ENCODE measurements at regions not wholly inside any gene's neighbourhood (a gene's known extent, or its start where the extent isn't known, plus 50 kb on each side); places are given as distances from the start of the nearest gene placed in this dataset.
"Not testable (repeated sequence)": the region's sequence is repeated elsewhere in the genome, so short reads cannot be mapped to it uniquely, and the experiment has no call there.

- Histone ChIP-seq H3K4me1 (ENCODE audit: control insufficient read depth in 1 of 2, insufficient read depth in 2 of 2, low read length in 2 of 2) (peaks cover 2 to 4% of the 10 kb centered on the region in 2 donors), H3K27me3 (ENCODE audit: control insufficient read depth in 1 of 2, insufficient read depth in 2 of 2, low read length in 1 of 2) (no peaks in the 10 kb centered on the region), H3K27ac (ENCODE audit: low read depth in 1 of 2, low read length in 2 of 2) (no peak overlapping the region), H3K4me3 (ENCODE audit: low read length in 2 of 2) (no peak overlapping the region), H3K9me3 (ENCODE audit: control insufficient read depth, low read length) (no peaks in the 10 kb centered on the region), H3K36me3 (ENCODE audit: control insufficient read depth in 1 of 2, insufficient read depth in 2 of 2, low read length in 1 of 2) (no peaks in the 10 kb centered on the region)
- WGBS, 2 donors: 5 to 8% methylated on average over 6 of the region's 6 CpGs
- intact Hi-C loops (cut with DNase I): no loop called here
- ATAC-seq (ENCODE audit: low FRiP score): peak; percentile 53
- DNase-seq: no peak
Observed at GRCh38 chr5:15366676-15367391, 133.1 kb upstream of the FBXL7 start.

GRCh38 chr5:15365070-15365469, 134.9 kb upstream of the FBXL7 start:
- intact Hi-C loops (cut with DNase I): no loop called here
- no peaks in the 10 kb centered on the region for H3K27me3 ChIP-seq (ENCODE audit: control insufficient read depth in 1 of 2, insufficient read depth in 2 of 2, low read length in 1 of 2)

GRCh38 chr5:15363601-15364000, 136.4 kb upstream of the FBXL7 start:
- intact Hi-C loops (cut with DNase I): no loop called here
- no peak overlapping the region for H3K4me3 ChIP-seq (ENCODE audit: low read length in 2 of 2)
- WGBS, 2 donors: 87% methylated on average over 2 of the region's 2 CpGs
- no peak for DNase-seq
- H3K27ac ChIP-seq (ENCODE audit: low read depth in 1 of 2, low read length in 2 of 2): no peak overlapping the region
- H3K27me3 ChIP-seq (ENCODE audit: control insufficient read depth in 1 of 2, insufficient read depth in 2 of 2, low read length in 1 of 2): no peaks in the 10 kb centered on the region
- no peaks in the 10 kb centered on the region for H3K36me3 ChIP-seq (ENCODE audit: control insufficient read depth in 1 of 2, insufficient read depth in 2 of 2, low read length in 1 of 2)
- ATAC-seq (ENCODE audit: low FRiP score): no peak
- H3K9me3 ChIP-seq (ENCODE audit: control insufficient read depth, low read length): no peaks in the 10 kb centered on the region
- peaks cover 2 to 4% of the 10 kb centered on the region in 2 donors for H3K4me1 ChIP-seq (ENCODE audit: control insufficient read depth in 1 of 2, insufficient read depth in 2 of 2, low read length in 2 of 2)

More at GRCh38 chr5:15365070-15365469, 134.9 kb upstream of the FBXL7 start:
- no peak overlapping the region for H3K27ac ChIP-seq (ENCODE audit: low read depth in 1 of 2, low read length in 2 of 2)
- ATAC-seq (ENCODE audit: low FRiP score): no peak
- no peak overlapping the region for H3K4me3 ChIP-seq (ENCODE audit: low read length in 2 of 2)
- no peak for DNase-seq
- H3K36me3 ChIP-seq (ENCODE audit: control insufficient read depth in 1 of 2, insufficient read depth in 2 of 2, low read length in 1 of 2): no peaks in the 10 kb centered on the region
- H3K9me3 ChIP-seq (ENCODE audit: control insufficient read depth, low read length): no peaks in the 10 kb centered on the region
- peaks cover 2 to 4% of the 10 kb centered on the region in 2 donors for H3K4me1 ChIP-seq (ENCODE audit: control insufficient read depth in 1 of 2, insufficient read depth in 2 of 2, low read length in 2 of 2)

- H3K27ac ChIP-seq (ENCODE audit: low read depth in 1 of 2, low read length in 2 of 2); H3K4me3 ChIP-seq (ENCODE audit: low read length in 2 of 2); H3K4me1 ChIP-seq (ENCODE audit: control insufficient read depth in 1 of 2, insufficient read depth in 2 of 2, low read length in 2 of 2); intact Hi-C loops (cut with DNase I); ATAC-seq (ENCODE audit: low FRiP score); H3K9me3 ChIP-seq (ENCODE audit: control insufficient read depth, low read length); H3K36me3 ChIP-seq (ENCODE audit: control insufficient read depth in 1 of 2, insufficient read depth in 2 of 2, low read length in 1 of 2); H3K27me3 ChIP-seq (ENCODE audit: control insufficient read depth in 1 of 2, insufficient read depth in 2 of 2, low read length in 1 of 2); DNase-seq: not testable (repeated sequence)
- 63 to 75% methylated on average over 4 of the region's 4 CpGs for WGBS, 2 donors
Observed at GRCh38 chr5:15357092-15357453, 142.9 kb upstream of the FBXL7 start.

- H3K27me3 ChIP-seq (ENCODE audit: control insufficient read depth in 1 of 2, insufficient read depth in 2 of 2, low read length in 1 of 2); intact Hi-C loops (cut with DNase I); H3K9me3 ChIP-seq (ENCODE audit: control insufficient read depth, low read length); ATAC-seq (ENCODE audit: low FRiP score); H3K36me3 ChIP-seq (ENCODE audit: control insufficient read depth in 1 of 2, insufficient read depth in 2 of 2, low read length in 1 of 2); H3K27ac ChIP-seq (ENCODE audit: low read depth in 1 of 2, low read length in 2 of 2); H3K4me3 ChIP-seq (ENCODE audit: low read length in 2 of 2); H3K4me1 ChIP-seq (ENCODE audit: control insufficient read depth in 1 of 2, insufficient read depth in 2 of 2, low read length in 2 of 2); DNase-seq: not testable (repeated sequence)
- WGBS, 2 donors: 93 to 98% methylated on average over 4 of the region's 4 CpGs
Observed at GRCh38 chr5:15356308-15357091, 143.5 kb upstream of the FBXL7 start.

GRCh38 chr5:15354021-15354420, 146.0 kb upstream of the FBXL7 start:
- H3K36me3 ChIP-seq (ENCODE audit: control insufficient read depth in 1 of 2, insufficient read depth in 2 of 2, low read length in 1 of 2): no peaks in the 10 kb centered on the region
- intact Hi-C loops (cut with DNase I): no loop called here
- H3K4me1 ChIP-seq (ENCODE audit: control insufficient read depth in 1 of 2, insufficient read depth in 2 of 2, low read length in 2 of 2): no peaks in the 10 kb centered on the region
- ATAC-seq (ENCODE audit: low FRiP score) (no peak), DNase-seq (no peak)
- H3K27ac ChIP-seq (ENCODE audit: low read depth in 1 of 2, low read length in 2 of 2): no peak overlapping the region
- H3K4me3 ChIP-seq (ENCODE audit: low read length in 2 of 2): no peak overlapping the region
- WGBS, 2 donors: 24 to 30% methylated on average over 6 of the region's 6 CpGs
- no peaks in the 10 kb centered on the region for H3K27me3 ChIP-seq (ENCODE audit: control insufficient read depth in 1 of 2, insufficient read depth in 2 of 2, low read length in 1 of 2)
- H3K9me3 ChIP-seq (ENCODE audit: control insufficient read depth, low read length): no peaks in the 10 kb centered on the region

GRCh38 chr5:15353086-15353645, 146.8 kb upstream of the FBXL7 start:
- no peaks in the 10 kb centered on the region for H3K36me3 ChIP-seq (ENCODE audit: control insufficient read depth in 1 of 2, insufficient read depth in 2 of 2, low read length in 1 of 2)
- DNase-seq: no peak
- H3K4me1 ChIP-seq (ENCODE audit: control insufficient read depth in 1 of 2, insufficient read depth in 2 of 2, low read length in 2 of 2): no peaks in the 10 kb centered on the region
- H3K9me3 ChIP-seq (ENCODE audit: control insufficient read depth, low read length): no peaks in the 10 kb centered on the region
- ATAC-seq (ENCODE audit: low FRiP score): no peak
- H3K27ac ChIP-seq (ENCODE audit: low read depth in 1 of 2, low read length in 2 of 2): no peak overlapping the region
- H3K27me3 ChIP-seq (ENCODE audit: control insufficient read depth in 1 of 2, insufficient read depth in 2 of 2, low read length in 1 of 2): no peaks in the 10 kb centered on the region
- no peak overlapping the region for H3K4me3 ChIP-seq (ENCODE audit: low read length in 2 of 2)
- intact Hi-C loops (cut with DNase I): no loop called here
- WGBS, 2 donors: 72 to 81% methylated on average over 3 of the region's 3 CpGs

- WGBS, 2 donors: 92% methylated on average over 1 of the region's 1 CpG
- Histone ChIP-seq H3K4me3 (ENCODE audit: low read length in 2 of 2) (no peak overlapping the region), H3K4me1 (ENCODE audit: control insufficient read depth in 1 of 2, insufficient read depth in 2 of 2, low read length in 2 of 2) (no peaks in the 10 kb centered on the region), H3K27me3 (ENCODE audit: control insufficient read depth in 1 of 2, insufficient read depth in 2 of 2, low read length in 1 of 2) (no peaks in the 10 kb centered on the region), H3K27ac (ENCODE audit: low read depth in 1 of 2, low read length in 2 of 2) (no peak overlapping the region), H3K9me3 (ENCODE audit: control insufficient read depth, low read length) (no peaks in the 10 kb centered on the region), H3K36me3 (ENCODE audit: control insufficient read depth in 1 of 2, insufficient read depth in 2 of 2, low read length in 1 of 2) (no peaks in the 10 kb centered on the region)
- intact Hi-C loops (cut with DNase I): no loop called here
- DNase-seq (no peak), ATAC-seq (ENCODE audit: low FRiP score) (no peak)
Observed at GRCh38 chr5:15350614-15351013, 149.4 kb upstream of the FBXL7 start.

- no peak for DNase-seq
- Histone ChIP-seq H3K27me3 (ENCODE audit: control insufficient read depth in 1 of 2, insufficient read depth in 2 of 2, low read length in 1 of 2) (no peaks in the 10 kb centered on the region), H3K36me3 (ENCODE audit: control insufficient read depth in 1 of 2, insufficient read depth in 2 of 2, low read length in 1 of 2) (no peaks in the 10 kb centered on the region), H3K4me3 (ENCODE audit: low read length in 2 of 2) (no peak overlapping the region), H3K4me1 (ENCODE audit: control insufficient read depth in 1 of 2, insufficient read depth in 2 of 2, low read length in 2 of 2) (no peaks in the 10 kb centered on the region), H3K9me3 (ENCODE audit: control insufficient read depth, low read length) (no peaks in the 10 kb centered on the region), H3K27ac (ENCODE audit: low read depth in 1 of 2, low read length in 2 of 2) (no peak overlapping the region)
- intact Hi-C loops (cut with DNase I): no loop called here
- no peak for ATAC-seq (ENCODE audit: low FRiP score)
- 92% methylated on average over 5 of the region's 5 CpGs for WGBS, 2 donors
Observed at GRCh38 chr5:15346738-15347137, 153.2 kb upstream of the FBXL7 start.
